ENCODE measurements at regions not wholly inside any gene's neighbourhood (a gene's known extent, or its start where the extent isn't known, plus 50 kb on each side); places are given as distances from the start of the nearest gene placed in this dataset.

DNA sequence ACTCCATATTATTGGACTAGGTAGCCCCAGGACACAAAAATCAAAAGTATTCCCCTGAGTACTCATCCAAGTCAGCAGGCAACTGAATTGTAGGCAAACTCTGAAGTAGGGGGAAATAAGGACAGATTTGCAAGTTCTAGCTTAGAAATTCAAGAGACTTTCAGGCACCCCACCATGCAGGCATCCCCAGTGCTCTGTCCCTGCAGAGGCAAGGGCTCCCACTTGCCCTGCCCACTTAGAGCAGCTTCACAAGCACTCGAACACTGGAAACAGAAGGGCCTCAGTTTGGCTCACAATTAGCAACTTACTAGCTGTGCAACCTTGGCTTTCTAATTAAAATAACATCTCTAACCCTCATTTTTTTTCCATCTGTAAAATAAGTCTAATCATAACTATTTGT is 209.2 kb downstream of the C7orf25 start:
- intact Hi-C loops (cut with DNase I; ENCODE audit: low total_unique reads), result no loop called here

DNA sequence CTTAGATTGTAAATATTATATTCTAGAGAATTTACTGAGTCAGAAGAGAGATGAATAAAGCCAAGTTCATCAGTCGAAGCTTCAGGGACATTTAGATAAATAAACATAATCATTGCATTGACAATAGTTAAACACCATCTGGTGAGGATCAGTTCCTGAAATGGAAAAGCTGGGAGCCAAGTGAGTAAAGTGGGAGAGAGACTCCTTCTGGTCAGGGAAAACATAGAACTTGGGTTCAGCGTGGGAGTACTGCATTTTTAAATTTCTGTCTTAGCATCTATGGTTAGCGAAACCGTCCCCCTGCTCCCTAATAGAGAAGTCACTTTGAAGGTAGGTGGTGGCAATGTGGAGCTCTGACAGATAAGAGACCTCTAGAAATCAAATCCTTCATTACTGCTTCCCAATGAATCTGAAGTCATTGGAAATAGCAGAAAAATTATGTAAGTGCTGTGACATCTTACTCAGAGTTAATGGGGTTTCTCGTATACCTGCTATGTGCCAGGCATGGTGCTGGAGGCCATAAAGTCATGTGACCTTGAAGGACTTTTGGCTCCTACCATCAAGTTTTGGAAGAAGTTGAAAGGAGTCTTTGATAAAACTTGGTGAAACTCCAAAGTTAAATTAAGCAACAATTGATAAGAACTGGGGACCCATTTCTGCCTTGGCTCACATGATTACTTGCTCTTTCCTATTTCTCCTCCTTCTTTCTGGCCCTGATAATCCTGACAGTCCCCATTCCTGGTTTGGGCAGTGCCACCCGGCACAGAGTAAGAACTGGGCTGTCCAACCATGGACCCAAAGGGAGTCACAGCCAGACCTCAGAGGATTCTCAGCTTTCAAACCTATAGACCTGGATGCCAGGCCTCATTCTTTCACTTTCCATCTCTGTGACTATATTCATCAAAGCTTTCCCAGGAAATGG is 211.2 kb downstream of the C7orf25 start:
- DNase-seq (ENCODE audit: low spot score in 2 of 2), result no peak
- no peak overlapping the region for H3K4me3 ChIP-seq (ENCODE audit: low read depth, poor library complexity, severe bottlenecking)
- WGBS, 2 donors, result 55 to 57% methylated on average over 6 of the region's 6 CpGs
- intact Hi-C loops (cut with DNase I; ENCODE audit: low total_unique reads), result no loop called here
- TF ChIP-seq POLR2A (IDR thresholded peaks at IDR 0.05), result no peak
- TF ChIP-seq, protein P1, sequence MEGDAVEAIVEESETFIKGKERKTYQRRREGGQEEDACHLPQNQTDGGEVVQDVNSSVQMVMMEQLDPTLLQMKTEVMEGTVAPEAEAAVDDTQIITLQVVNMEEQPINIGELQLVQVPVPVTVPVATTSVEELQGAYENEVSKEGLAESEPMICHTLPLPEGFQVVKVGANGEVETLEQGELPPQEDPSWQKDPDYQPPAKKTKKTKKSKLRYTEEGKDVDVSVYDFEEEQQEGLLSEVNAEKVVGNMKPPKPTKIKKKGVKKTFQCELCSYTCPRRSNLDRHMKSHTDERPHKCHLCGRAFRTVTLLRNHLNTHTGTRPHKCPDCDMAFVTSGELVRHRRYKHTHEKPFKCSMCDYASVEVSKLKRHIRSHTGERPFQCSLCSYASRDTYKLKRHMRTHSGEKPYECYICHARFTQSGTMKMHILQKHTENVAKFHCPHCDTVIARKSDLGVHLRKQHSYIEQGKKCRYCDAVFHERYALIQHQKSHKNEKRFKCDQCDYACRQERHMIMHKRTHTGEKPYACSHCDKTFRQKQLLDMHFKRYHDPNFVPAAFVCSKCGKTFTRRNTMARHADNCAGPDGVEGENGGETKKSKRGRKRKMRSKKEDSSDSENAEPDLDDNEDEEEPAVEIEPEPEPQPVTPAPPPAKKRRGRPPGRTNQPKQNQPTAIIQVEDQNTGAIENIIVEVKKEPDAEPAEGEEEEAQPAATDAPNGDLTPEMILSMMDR (IDR thresholded peaks at IDR 0.05), result no peak

More for the DNA sequence above, 209.2 kb downstream of the C7orf25 start:
- H3K4me3 ChIP-seq (ENCODE audit: low read depth, poor library complexity, severe bottlenecking), result no peak overlapping the region
- WGBS, 2 donors, result 67 to 85% methylated on average over 1 of the region's 1 CpG
- no peak for TF ChIP-seq POLR2A (IDR thresholded peaks at IDR 0.05)
- TF ChIP-seq, protein P1 (IDR thresholded peaks at IDR 0.05), result no peak
- no peak for DNase-seq (ENCODE audit: low spot score in 2 of 2)

DNA sequence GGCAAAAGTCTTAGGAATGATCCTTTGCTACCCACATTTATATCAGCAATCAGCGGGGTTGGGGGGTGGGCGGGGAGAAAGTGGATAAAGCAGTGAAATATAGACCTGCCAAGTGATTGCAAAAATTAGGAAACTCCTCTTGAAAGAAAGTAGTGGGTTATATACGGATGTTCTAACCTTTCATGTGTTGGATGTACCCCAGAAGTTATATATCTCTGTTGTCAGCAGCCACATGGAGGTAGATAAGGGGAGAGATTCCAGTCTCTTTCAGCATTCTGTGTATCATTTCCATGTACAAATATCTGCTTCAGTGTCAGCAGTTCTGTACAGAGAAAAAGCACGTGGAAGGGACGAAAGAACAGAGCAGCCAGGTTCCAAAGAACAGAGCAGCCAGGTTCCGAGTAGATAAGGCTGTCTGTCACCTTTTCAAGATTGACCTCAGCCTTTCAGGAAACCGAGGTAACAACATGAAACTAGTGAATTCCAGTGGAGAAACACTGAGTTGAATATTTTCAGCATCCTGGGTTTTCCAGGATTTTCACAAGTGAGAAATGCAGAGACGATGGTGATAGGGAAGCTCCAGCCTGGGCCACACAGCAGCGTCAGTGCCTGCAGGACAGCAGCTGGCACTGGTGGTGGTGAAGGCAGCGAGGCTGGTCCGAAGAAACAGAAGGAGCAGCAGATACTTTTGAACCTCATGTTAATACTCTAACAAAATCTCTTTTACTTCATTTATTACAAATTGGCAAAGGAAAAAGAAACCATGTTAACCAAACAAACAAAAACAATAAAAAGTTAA is 212.3 kb downstream of the C7orf25 start:
- 65 to 72% methylated on average over 11 of the region's 11 CpGs for WGBS, 2 donors
- no peak for TF ChIP-seq POLR2A (IDR thresholded peaks at IDR 0.05)
- TF ChIP-seq, protein P1 (IDR thresholded peaks at IDR 0.05), result no peak
- DNase-seq (ENCODE audit: low spot score in 2 of 2), result no peak
- H3K4me3 ChIP-seq (ENCODE audit: low read depth, poor library complexity, severe bottlenecking), result no peak overlapping the region
- intact Hi-C loops (cut with DNase I; ENCODE audit: low total_unique reads), result no loop called here

DNA sequence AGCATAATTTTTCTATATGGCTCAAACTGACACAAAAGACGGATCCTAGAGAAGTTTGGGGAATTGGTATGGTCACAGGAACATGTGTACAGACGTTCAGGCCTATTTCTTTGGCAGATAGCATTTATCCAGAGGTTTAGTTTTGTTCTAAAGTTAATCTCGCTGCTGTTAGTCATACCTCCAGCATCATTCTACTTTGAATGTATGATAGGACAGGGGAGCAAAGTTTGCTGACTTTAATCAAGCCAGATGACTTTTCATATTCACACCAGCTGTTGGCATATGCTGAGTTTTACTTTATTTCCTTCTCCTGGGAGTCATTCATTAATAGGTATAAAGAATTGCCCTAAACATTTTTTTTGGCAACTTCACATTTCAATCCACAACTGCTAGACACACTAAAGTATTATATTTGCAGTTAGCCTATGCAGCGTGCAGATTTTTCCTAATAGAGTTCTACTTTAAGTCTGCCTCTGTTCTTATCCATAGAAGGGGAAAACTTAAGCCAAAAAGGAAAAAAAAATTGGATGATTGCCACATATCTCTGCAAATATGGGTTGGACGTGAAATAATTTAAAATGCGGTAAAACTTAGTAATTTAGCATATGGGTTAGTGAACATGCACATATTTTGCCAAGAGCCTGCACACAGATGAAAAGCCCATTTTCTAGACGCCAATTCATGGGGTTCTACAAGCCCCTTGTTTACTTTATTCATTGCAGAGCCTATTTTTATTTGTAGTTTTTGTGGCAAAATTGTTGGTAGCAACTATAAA is 213.1 kb downstream of the C7orf25 start:
- TF ChIP-seq POLR2A (IDR thresholded peaks at IDR 0.05), result no peak
- TF ChIP-seq, protein P1 (IDR thresholded peaks at IDR 0.05), result no peak
- H3K4me3 ChIP-seq (ENCODE audit: low read depth, poor library complexity, severe bottlenecking), result no peak overlapping the region
- intact Hi-C loops (cut with DNase I; ENCODE audit: low total_unique reads), result no loop called here
- 82 to 84% methylated on average over 7 of the region's 7 CpGs for WGBS, 2 donors
- DNase-seq (ENCODE audit: low spot score in 2 of 2), result no peak

DNA sequence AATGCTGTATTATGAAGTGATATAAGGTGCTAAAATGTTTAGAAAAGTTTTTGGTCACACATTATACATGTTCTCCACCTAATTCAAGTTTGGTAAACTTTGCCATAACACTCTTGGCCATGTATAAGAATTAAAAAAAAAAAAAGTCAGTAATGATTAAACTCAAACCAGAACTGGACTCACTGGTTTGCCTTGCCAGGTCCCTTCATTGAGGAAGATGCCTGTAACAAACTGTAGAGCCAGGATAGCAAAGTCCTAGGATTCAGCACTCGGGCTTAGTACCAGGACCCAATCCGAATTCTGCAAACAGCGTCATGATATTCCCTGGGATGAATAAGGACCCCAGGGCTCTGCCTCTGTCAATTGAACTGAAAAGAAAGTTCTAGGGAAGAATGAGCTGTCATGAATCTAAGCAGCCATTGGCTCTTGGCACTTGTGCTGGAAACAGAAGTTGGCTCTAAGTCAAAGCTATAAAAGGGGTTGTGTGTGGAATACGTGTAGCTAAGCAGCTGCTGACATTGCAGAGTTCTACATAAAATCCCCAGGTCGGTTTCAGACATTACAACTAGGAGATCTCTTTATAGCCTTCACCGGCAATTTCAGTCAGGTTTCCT is 216.9 kb downstream of the C7orf25 start:
- intact Hi-C loops (cut with DNase I; ENCODE audit: low total_unique reads), result no loop called here
- no peak overlapping the region for H3K4me3 ChIP-seq (ENCODE audit: low read depth, poor library complexity, severe bottlenecking)
- WGBS, 2 donors, result 18 to 22% methylated on average over 6 of the region's 6 CpGs
- no peak for TF ChIP-seq POLR2A (IDR thresholded peaks at IDR 0.05)
- TF ChIP-seq, protein P1 (IDR thresholded peaks at IDR 0.05), result no peak
- no peak for DNase-seq (ENCODE audit: low spot score in 2 of 2)
